ENCODE measurements at regions not wholly inside any gene's neighbourhood (a gene's known extent, or its start where the extent isn't known, plus 50 kb on each side); places are given as distances from the start of the nearest gene placed in this dataset.
"Not testable (repeated sequence)": the region's sequence is repeated elsewhere in the genome, so short reads cannot be mapped to it uniquely, and the experiment has no call there.

DNA sequence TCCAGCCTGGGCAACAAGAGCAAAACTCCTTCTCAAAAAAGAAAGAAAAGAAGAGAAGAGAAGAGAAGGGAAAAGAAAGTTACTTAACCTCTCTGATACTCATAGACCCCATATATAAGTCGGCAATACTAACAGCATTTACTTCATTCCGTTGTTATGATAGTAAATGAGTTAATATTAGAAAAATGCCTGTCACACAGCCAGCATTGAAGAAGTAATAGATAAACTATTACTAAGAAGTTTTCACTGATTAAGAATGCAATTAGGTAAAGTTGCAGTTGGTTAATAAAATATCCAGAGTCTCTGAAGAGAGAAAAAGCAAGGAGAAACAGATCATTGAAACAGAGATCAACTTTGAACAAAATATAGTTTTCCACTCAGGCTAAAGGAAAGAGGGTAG is 161.3 kb upstream of the UBE2E3 start:
- no peak overlapping the region for H3K4me3 ChIP-seq (replicated peaks; ENCODE audit: low read depth, low read length)
- TF ChIP-seq, protein P1, sequence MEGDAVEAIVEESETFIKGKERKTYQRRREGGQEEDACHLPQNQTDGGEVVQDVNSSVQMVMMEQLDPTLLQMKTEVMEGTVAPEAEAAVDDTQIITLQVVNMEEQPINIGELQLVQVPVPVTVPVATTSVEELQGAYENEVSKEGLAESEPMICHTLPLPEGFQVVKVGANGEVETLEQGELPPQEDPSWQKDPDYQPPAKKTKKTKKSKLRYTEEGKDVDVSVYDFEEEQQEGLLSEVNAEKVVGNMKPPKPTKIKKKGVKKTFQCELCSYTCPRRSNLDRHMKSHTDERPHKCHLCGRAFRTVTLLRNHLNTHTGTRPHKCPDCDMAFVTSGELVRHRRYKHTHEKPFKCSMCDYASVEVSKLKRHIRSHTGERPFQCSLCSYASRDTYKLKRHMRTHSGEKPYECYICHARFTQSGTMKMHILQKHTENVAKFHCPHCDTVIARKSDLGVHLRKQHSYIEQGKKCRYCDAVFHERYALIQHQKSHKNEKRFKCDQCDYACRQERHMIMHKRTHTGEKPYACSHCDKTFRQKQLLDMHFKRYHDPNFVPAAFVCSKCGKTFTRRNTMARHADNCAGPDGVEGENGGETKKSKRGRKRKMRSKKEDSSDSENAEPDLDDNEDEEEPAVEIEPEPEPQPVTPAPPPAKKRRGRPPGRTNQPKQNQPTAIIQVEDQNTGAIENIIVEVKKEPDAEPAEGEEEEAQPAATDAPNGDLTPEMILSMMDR (IDR thresholded peaks at IDR 0.05; ENCODE audit: low read length, missing control alignments): no peak
- DNase-seq (ENCODE audit: low read depth): no peak

DNA sequence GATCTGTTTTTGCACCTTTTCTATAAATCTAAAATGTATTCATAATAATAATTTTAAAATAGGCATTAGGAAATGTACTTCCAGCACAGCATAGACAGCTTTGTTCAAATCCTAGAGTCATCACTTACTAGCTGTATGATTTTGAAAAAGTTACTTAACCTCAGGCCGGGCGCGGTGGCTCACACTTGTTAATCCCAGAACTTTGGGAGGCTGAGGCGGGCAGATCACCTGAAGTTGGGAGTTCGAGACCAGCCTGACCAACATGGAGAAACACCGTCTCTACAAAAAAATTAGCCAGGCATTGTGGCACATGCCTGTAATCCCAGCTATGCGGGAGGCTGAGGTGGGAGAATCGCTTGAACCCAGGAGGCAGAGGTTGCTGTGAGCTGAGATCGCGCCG is 161.7 kb upstream of the UBE2E3 start:
- not testable (repeated sequence) for H3K4me3 ChIP-seq (replicated peaks; ENCODE audit: low read depth, low read length); DNase-seq (ENCODE audit: low read depth)

DNA sequence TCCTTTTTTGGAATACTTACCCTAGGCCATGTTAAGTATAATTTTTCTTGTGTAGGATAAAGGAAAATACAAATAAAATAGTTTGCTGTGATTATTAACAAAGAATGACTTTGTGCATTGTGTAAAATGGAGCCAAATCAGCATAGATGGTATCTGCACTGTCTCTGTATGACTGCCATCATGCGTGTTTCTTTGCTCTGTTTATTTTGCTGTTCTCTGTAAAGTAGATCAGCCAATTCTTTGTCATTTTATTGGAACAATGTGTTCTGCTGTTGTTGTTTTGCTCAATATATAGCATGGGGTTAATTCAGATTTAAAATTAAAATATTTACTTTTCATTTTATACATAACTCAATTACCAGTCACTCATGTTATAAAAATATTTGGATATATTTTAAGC is 181.3 kb upstream of the UBE2E3 start:
- no peak overlapping the region for H3K4me3 ChIP-seq (replicated peaks; ENCODE audit: low read depth, low read length)
- TF ChIP-seq, protein P1 (IDR thresholded peaks at IDR 0.05; ENCODE audit: low read length, missing control alignments): no peak
- no peak for DNase-seq (ENCODE audit: low read depth)

DNA sequence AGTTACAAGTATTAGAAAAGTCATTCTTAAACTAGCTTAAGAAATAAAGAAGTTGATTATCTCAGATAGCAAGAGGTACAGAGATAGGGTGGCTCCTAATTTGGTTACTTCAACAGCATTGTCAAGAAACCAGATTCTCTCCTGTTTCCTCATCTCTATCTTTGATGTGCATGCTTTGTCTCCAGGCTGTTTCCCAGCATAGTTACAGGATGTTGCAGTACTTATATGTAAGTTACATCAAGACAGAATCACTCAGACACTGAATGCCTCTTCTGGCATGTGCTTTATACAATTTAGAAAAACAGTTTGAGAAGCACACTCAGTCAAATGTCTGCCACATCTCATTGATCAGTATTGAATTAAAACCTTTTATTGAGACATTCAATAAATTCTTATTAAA is 189.5 kb upstream of the UBE2E3 start:
- peak; percentile 50 for DNase-seq (ENCODE audit: low read depth)
- no peak overlapping the region for H3K4me3 ChIP-seq (replicated peaks; ENCODE audit: low read depth, low read length)
- TF ChIP-seq, protein P1 (IDR thresholded peaks at IDR 0.05; ENCODE audit: low read length, missing control alignments): no peak

- TF ChIP-seq, protein P1 (IDR thresholded peaks at IDR 0.05; ENCODE audit: low read length, missing control alignments): no peak
- DNase-seq (ENCODE audit: low read depth): peak; percentile 25
- no peak overlapping the region for H3K4me3 ChIP-seq (replicated peaks; ENCODE audit: low read depth, low read length)
Measured at GRCh38 chr2:180787330-180787729, 193.1 kb upstream of the UBE2E3 start.

GRCh38 chr2:180781276-180781675 is 199.1 kb upstream of the UBE2E3 start:
- peak; percentile 16 for DNase-seq (ENCODE audit: low read depth)
- TF ChIP-seq, protein P1 (IDR thresholded peaks at IDR 0.05; ENCODE audit: low read length, missing control alignments): no peak
- H3K4me3 ChIP-seq (replicated peaks; ENCODE audit: low read depth, low read length): no peak overlapping the region

DNA sequence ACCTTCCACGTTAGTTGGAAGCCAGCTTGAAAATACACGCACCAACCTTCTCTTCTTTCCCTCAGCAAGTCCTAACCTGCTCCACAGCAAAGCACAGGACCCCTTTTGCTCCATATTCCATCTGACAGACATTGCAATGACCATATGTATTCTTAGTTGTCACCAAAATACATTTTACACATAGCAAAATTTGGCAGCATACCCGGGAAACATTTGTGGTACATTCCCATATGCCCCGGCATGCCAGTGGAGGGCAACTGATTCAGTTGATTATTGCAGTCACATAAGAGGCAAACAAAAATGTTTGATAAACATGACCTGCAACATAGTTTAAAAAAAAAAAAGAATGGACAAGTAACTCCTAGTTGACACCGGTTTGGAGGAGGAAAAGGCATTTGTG is 202.1 kb upstream of the UBE2E3 start:
- TF ChIP-seq, protein P1 (IDR thresholded peaks at IDR 0.05; ENCODE audit: low read length, missing control alignments): no peak
- DNase-seq (ENCODE audit: low read depth): no peak
- H3K4me3 ChIP-seq (replicated peaks; ENCODE audit: low read depth, low read length): no peak overlapping the region

DNA sequence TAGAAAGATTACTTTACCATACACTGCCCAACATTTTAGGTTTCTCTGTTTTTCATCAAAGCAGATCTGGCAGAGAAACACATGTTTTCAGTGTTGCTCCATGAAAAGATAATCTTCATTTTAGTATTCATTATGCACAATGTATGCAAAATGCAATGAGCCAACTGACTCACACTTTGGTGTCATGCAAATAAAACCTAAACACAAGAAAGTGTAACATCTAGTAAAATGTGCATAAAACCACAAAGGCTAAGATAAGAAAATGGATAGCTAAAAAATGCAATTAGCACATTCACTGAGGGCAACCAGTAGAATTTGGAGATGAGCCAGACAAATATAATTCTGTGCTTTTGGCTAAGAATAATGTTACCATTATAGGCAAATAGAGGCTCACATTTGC is 203.5 kb upstream of the UBE2E3 start:
- TF ChIP-seq, protein P1 (IDR thresholded peaks at IDR 0.05; ENCODE audit: low read length, missing control alignments): no peak
- no peak overlapping the region for H3K4me3 ChIP-seq (replicated peaks; ENCODE audit: low read depth, low read length)
- peak; percentile 20 for DNase-seq (ENCODE audit: low read depth)
